ENCODE measurements at regions not wholly inside any gene's neighbourhood (a gene's known extent, or its start where the extent isn't known, plus 50 kb on each side); places are given as distances from the start of the nearest gene placed in this dataset.

DNA sequence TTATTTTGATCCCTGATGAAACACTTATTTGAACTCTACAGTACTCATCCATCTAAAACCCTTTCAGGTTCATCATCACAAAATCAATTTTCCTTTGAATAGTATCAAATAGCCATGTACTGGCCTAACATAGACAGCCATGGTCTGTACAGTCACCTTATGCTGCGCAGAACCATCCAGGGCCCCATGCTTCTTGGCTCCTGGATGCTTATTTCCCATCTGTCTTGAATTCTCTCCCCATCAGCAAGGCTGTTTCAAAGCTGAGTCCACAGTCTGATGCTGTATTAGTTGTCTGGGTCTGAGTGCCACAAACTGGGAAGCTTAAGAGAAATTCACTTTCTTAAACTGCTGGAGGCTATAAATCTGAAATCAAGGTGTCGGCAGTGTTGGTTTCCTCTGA lies 290.2 kb downstream of the OSR1 start:
- intact Hi-C loops (cut with micrococcal nuclease; ENCODE audit: unreplicated experiment) = no loop called here
- H3K27ac Mint-ChIP-seq (ENCODE audit: unreplicated experiment) = no peak overlapping the region
- no peak for TF ChIP-seq CTCF (IDR thresholded peaks at IDR 0.05; ENCODE audit: unreplicated experiment)
- DNase-seq = no peak
- no peaks in the 10 kb centered on the region for H3K36me3 Mint-ChIP-seq (ENCODE audit: insufficient read depth, unreplicated experiment)
- no peaks in the 10 kb centered on the region for H3K27me3 Mint-ChIP-seq (ENCODE audit: unreplicated experiment)
- no peak overlapping the region for H3K4me3 Mint-ChIP-seq (ENCODE audit: low read depth, unreplicated experiment)
- H3K9me3 Mint-ChIP-seq (ENCODE audit: low read depth, unreplicated experiment) = no peaks in the 10 kb centered on the region
- no peaks in the 10 kb centered on the region for H3K4me1 Mint-ChIP-seq (ENCODE audit: low read depth, unreplicated experiment)
- BruUV-seq (replicated peaks) = no TSS peak
- CTCF ChIA-PET = no interaction called here

DNA sequence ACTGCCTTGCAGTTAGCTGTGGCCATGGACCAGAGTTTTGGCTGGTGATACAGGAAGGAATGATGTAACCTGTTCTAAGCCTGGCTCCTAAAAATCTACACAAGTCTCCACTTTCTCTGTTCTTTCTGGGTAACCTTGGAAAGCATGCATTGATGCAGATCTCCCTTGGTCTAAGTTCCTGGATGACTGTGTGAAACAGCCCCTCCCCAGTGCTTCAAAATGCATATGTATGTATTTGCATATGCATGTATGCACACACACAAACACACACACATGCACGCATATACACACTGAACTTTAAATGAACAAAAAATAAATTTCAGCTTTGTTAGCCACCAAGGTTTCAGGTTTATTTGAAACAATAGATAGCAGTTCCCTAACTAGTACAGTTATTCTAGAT lies 296.1 kb downstream of the OSR1 start:
- Mint-ChIP-seq H3K27ac (ENCODE audit: unreplicated experiment) (no peak overlapping the region), H3K4me3 (ENCODE audit: low read depth, unreplicated experiment) (no peak overlapping the region), H3K27me3 (ENCODE audit: unreplicated experiment) (no peaks in the 10 kb centered on the region), H3K36me3 (ENCODE audit: insufficient read depth, unreplicated experiment) (no peaks in the 10 kb centered on the region), H3K9me3 (ENCODE audit: low read depth, unreplicated experiment) (no peaks in the 10 kb centered on the region), H3K4me1 (ENCODE audit: low read depth, unreplicated experiment) (peaks cover 20% of the 10 kb centered on the region)
- no peak for DNase-seq
- no peak for TF ChIP-seq CTCF (IDR thresholded peaks at IDR 0.05; ENCODE audit: unreplicated experiment)
- CTCF ChIA-PET = no interaction called here
- intact Hi-C loops (cut with micrococcal nuclease; ENCODE audit: unreplicated experiment) = no loop called here
- no TSS peak for BruUV-seq (replicated peaks)

DNA sequence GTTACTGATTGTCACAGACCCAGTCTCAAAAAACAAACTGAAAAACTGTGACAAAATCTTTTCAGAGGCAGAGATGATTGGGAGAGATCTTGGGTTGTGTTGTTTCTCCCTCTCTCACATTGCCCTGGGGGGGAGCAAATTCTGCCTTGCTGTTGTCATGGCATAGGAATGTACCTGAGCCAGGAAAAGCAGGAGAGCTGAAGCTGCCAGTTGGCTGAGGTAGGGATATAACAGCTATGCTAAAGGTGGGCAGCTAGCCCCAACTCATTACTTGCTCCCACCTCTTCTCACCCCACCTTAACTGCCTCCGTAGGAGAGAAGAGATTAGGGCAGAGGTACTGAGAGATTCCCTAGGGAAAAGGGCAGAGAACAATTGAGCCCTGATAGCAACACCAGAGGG lies 299.3 kb downstream of the OSR1 start:
- peak; percentile 56 for DNase-seq
- Mint-ChIP-seq H3K27ac (ENCODE audit: unreplicated experiment) (no peak overlapping the region), H3K9me3 (ENCODE audit: low read depth, unreplicated experiment) (no peaks in the 10 kb centered on the region), H3K27me3 (ENCODE audit: unreplicated experiment) (no peaks in the 10 kb centered on the region), H3K4me1 (ENCODE audit: low read depth, unreplicated experiment) (peaks cover 20% of the 10 kb centered on the region), H3K4me3 (ENCODE audit: low read depth, unreplicated experiment) (no peak overlapping the region), H3K36me3 (ENCODE audit: insufficient read depth, unreplicated experiment) (no peaks in the 10 kb centered on the region)
- intact Hi-C loops (cut with micrococcal nuclease; ENCODE audit: unreplicated experiment) = no loop called here
- no TSS peak for BruUV-seq (replicated peaks)
- no peak for TF ChIP-seq CTCF (IDR thresholded peaks at IDR 0.05; ENCODE audit: unreplicated experiment)
- CTCF ChIA-PET = no interaction called here

GRCh38 chr2:19051203-19051831 lies 307.1 kb downstream of the OSR1 start:
- Mint-ChIP-seq H3K27me3 (ENCODE audit: unreplicated experiment) (no peaks in the 10 kb centered on the region), H3K4me1 (ENCODE audit: low read depth, unreplicated experiment) (peaks cover 14% of the 10 kb centered on the region), H3K4me3 (ENCODE audit: low read depth, unreplicated experiment) (no peak overlapping the region), H3K9me3 (ENCODE audit: low read depth, unreplicated experiment) (no peaks in the 10 kb centered on the region), H3K27ac (ENCODE audit: unreplicated experiment) (no peak overlapping the region), H3K36me3 (ENCODE audit: insufficient read depth, unreplicated experiment) (peaks cover 5% of the 10 kb centered on the region)
- no TSS peak for BruUV-seq (replicated peaks)
- CTCF ChIA-PET = no interaction called here
- no peak for DNase-seq
- no peak for TF ChIP-seq CTCF (IDR thresholded peaks at IDR 0.05; ENCODE audit: unreplicated experiment)
- intact Hi-C loops (cut with micrococcal nuclease; ENCODE audit: unreplicated experiment) = no loop called here

Data from Calu3 (cell line).